ENCODE measurements at regions not wholly inside any gene's neighbourhood (a gene's known extent, or its start where the extent isn't known, plus 50 kb on each side); places are given as distances from the start of the nearest gene placed in this dataset.
"Not testable (repeated sequence)": the region's sequence is repeated elsewhere in the genome, so short reads cannot be mapped to it uniquely, and the experiment has no call there.

- no peak overlapping the region for H3K27ac Mint-ChIP-seq
Measured at GRCh38 chr11:119567688-119568582, 145.0 kb upstream of the THY1 start.

DNA sequence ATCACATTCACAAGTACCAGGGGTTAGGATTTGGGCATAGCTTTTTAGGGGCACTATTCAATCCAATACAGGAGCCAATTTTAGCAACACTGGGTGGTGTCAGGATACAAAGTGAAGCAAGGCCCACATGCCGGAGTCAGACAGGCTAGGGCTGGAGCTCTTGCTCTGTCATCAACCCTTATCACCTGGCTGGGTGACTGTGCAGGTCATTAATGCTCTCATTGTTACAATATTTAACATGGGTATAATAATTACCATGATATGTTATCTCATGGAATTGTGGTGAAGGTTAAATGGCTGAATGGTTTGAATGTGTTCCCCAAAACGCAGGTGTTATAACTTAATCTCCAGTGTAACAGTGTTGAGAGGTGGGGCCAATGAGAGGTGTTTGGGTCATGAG is 143.3 kb upstream of the THY1 start:
- H3K27me3 Mint-ChIP-seq (ENCODE audit: low read depth), result peaks cover 21% of the 10 kb centered on the region
- H3K4me3 Mint-ChIP-seq, result no peak overlapping the region
- H3K4me1 Mint-ChIP-seq, result peaks cover 10% of the 10 kb centered on the region
- H3K27ac Mint-ChIP-seq, result no peak overlapping the region
- no peaks in the 10 kb centered on the region for H3K36me3 Mint-ChIP-seq (ENCODE audit: low read depth)
- TF ChIP-seq CTCF (IDR thresholded peaks at IDR 0.05; ENCODE audit: unreplicated experiment in 3 of 3), result no peak
- H3K9me3 Mint-ChIP-seq, result peaks cover 23% of the 10 kb centered on the region

More at GRCh38 chr11:119567688-119568582, 145.0 kb upstream of the THY1 start:
- Mint-ChIP-seq H3K4me1 (peaks cover 10% of the 10 kb centered on the region), H3K36me3 (ENCODE audit: low read depth) (no peaks in the 10 kb centered on the region), H3K27me3 (ENCODE audit: low read depth) (peaks cover 7% of the 10 kb centered on the region), H3K9me3 (peaks cover 12% of the 10 kb centered on the region), H3K4me3 (no peak overlapping the region)
- TF ChIP-seq CTCF (IDR thresholded peaks at IDR 0.05; ENCODE audit: unreplicated experiment in 3 of 3), result no peak

DNA sequence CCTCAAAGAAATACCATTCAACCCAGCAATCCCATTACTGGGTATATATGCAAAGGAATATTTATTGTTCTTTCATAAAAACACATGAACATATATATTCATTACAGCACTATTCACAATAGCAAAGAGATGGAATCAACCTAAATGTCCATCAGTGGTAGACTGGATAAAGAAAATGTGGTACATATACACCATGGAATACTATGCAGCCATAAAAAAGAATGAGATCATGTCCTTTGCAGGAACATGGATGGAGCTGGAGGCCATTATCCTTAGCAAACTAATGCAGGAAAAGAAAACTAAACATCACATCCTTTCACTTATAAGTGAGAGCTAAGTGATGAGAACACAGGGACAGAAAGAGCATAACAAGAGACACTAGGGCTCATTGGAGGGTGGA is 142.7 kb upstream of the THY1 start:
- Mint-ChIP-seq H3K4me1 (peaks cover 10% of the 10 kb centered on the region), H3K27me3 (ENCODE audit: low read depth) (peaks cover 24% of the 10 kb centered on the region), H3K9me3 (peaks cover 23% of the 10 kb centered on the region)
- not testable (repeated sequence) for H3K27ac Mint-ChIP-seq; H3K4me3 Mint-ChIP-seq; H3K36me3 Mint-ChIP-seq (ENCODE audit: low read depth)

- peaks cover 31% of the 10 kb centered on the region for H3K9me3 Mint-ChIP-seq
- H3K36me3 Mint-ChIP-seq (ENCODE audit: low read depth), result no peaks in the 10 kb centered on the region
- H3K27ac Mint-ChIP-seq, result no peak overlapping the region
- no peak for TF ChIP-seq CTCF (IDR thresholded peaks at IDR 0.05; ENCODE audit: unreplicated experiment in 3 of 3)
- H3K4me1 Mint-ChIP-seq, result no peaks in the 10 kb centered on the region
- H3K4me3 Mint-ChIP-seq, result no peak overlapping the region
- peaks cover 50% of the 10 kb centered on the region for H3K27me3 Mint-ChIP-seq (ENCODE audit: low read depth)
Measured at GRCh38 chr11:119560961-119561360, 138.0 kb upstream of the THY1 start.

GRCh38 chr11:119560291-119560690 is 137.3 kb upstream of the THY1 start:
- no peaks in the 10 kb centered on the region for H3K4me1 Mint-ChIP-seq
- H3K9me3 Mint-ChIP-seq, result peaks cover 31% of the 10 kb centered on the region
- no peak overlapping the region for H3K4me3 Mint-ChIP-seq
- H3K27me3 Mint-ChIP-seq (ENCODE audit: low read depth), result peaks cover 50% of the 10 kb centered on the region
- H3K36me3 Mint-ChIP-seq (ENCODE audit: low read depth), result no peaks in the 10 kb centered on the region
- no peak for TF ChIP-seq CTCF (IDR thresholded peaks at IDR 0.05; ENCODE audit: unreplicated experiment in 3 of 3)
- no peak overlapping the region for H3K27ac Mint-ChIP-seq

DNA sequence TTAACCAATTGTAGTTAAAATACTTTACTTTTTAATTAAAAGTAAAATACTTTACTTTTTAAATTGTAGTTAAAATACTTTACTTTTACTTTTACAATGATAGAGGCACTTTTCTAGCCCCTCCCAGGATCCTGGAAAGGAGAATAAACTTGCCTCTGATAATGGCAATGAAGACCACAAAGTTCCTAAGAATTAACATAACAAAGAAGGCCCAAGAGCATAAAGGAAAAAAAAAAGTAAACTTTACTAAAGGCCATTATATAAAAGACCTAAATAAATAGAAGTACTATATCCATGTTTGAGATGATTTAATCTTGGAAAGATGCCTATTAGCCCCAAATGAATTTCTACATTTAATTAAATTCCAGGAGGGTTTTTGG is 129.1 kb upstream of the THY1 start:
- Mint-ChIP-seq H3K27ac (no peak overlapping the region), H3K4me3 (no peak overlapping the region), H3K36me3 (ENCODE audit: low read depth) (no peaks in the 10 kb centered on the region), H3K4me1 (peaks cover 9% of the 10 kb centered on the region), H3K27me3 (ENCODE audit: low read depth) (peaks cover 21% of the 10 kb centered on the region), H3K9me3 (peaks cover 11% of the 10 kb centered on the region)
- no peak for TF ChIP-seq CTCF (IDR thresholded peaks at IDR 0.05; ENCODE audit: unreplicated experiment in 3 of 3)
